ENCODE measurements at regions not wholly inside any gene's neighbourhood (a gene's known extent, or its start where the extent isn't known, plus 50 kb on each side); places are given as distances from the start of the nearest gene placed in this dataset.

GRCh38 chr5:12679731-12680130, 775.5 kb upstream of the CTNND2 start:
- Mint-ChIP-seq H3K27ac (no peak overlapping the region), H3K4me3 (no peak overlapping the region), H3K4me1 (no peaks in the 10 kb centered on the region), H3K9me3 (peaks cover 4% of the 10 kb centered on the region), H3K27me3 (ENCODE audit: insufficient read depth, low read depth) (no peaks in the 10 kb centered on the region), H3K36me3 (no peaks in the 10 kb centered on the region)
- H3K4me3 ChIP-seq = no peak overlapping the region
- no peak for TF ChIP-seq EZH2phosphoT487 (IDR thresholded peaks at IDR 0.05)
- no peak for TF ChIP-seq CTCF (IDR thresholded peaks at IDR 0.05)
- TF ChIP-seq EZH2 (IDR thresholded peaks at IDR 0.05) = no peak
- DNase-seq (ENCODE audit: low spot score) = no peak
- no peaks in the 10 kb centered on the region for H3K79me2 ChIP-seq (ENCODE audit: low read depth)
- H3K4me2 ChIP-seq = no peak overlapping the region
- no peaks in the 10 kb centered on the region for H3K36me3 ChIP-seq
- no peak overlapping the region for H2AFZ ChIP-seq (replicated peaks)
- H3K27me3 ChIP-seq = no peaks in the 10 kb centered on the region
- no peaks in the 10 kb centered on the region for H3F3A ChIP-seq (ENCODE audit: low read depth)
- no peaks in the 10 kb centered on the region for H4K20me1 ChIP-seq (ENCODE audit: low read depth)
- no peaks in the 10 kb centered on the region for H3K9me3 ChIP-seq (ENCODE audit: low read depth)
- H3K9ac ChIP-seq = no peak overlapping the region
- no peaks in the 10 kb centered on the region for H3K4me1 ChIP-seq
- H3K27ac ChIP-seq = no peak overlapping the region

- H3K4me1 Mint-ChIP-seq = no peaks in the 10 kb centered on the region
- Histone ChIP-seq H2AFZ (replicated peaks) (no peak overlapping the region), H3K9ac (no peak overlapping the region), H4K20me1 (ENCODE audit: low read depth) (no peaks in the 10 kb centered on the region), H3K79me2 (ENCODE audit: low read depth) (no peaks in the 10 kb centered on the region), H3K27ac (no peak overlapping the region), H3K4me2 (no peak overlapping the region), H3K27me3 (no peaks in the 10 kb centered on the region), H3F3A (ENCODE audit: low read depth) (no peaks in the 10 kb centered on the region), H3K36me3 (no peaks in the 10 kb centered on the region), H3K4me1 (no peaks in the 10 kb centered on the region), H3K9me3 (ENCODE audit: low read depth) (no peaks in the 10 kb centered on the region), H3K4me3 (no peak overlapping the region)
- TF ChIP-seq CTCF (IDR thresholded peaks at IDR 0.05) (no peak), EZH2 (IDR thresholded peaks at IDR 0.05) (no peak), EZH2phosphoT487 (IDR thresholded peaks at IDR 0.05) (no peak)
- DNase-seq (ENCODE audit: low spot score) = no peak
- H3K9me3 Mint-ChIP-seq = peaks cover 4% of the 10 kb centered on the region
- H3K27me3 Mint-ChIP-seq (ENCODE audit: insufficient read depth, low read depth) = no peaks in the 10 kb centered on the region
- no peak overlapping the region for H3K4me3 Mint-ChIP-seq
- no peaks in the 10 kb centered on the region for H3K36me3 Mint-ChIP-seq
- no peak overlapping the region for H3K27ac Mint-ChIP-seq
Measured at GRCh38 chr5:12675959-12676358, 771.7 kb upstream of the CTNND2 start.

GRCh38 chr5:12672141-12672540, 767.9 kb upstream of the CTNND2 start:
- H4K20me1 ChIP-seq (ENCODE audit: low read depth) = no peaks in the 10 kb centered on the region
- no peak overlapping the region for H3K27ac ChIP-seq
- DNase-seq (ENCODE audit: low spot score) = no peak
- peaks cover 7% of the 10 kb centered on the region for H3K4me1 ChIP-seq
- H3K4me3 ChIP-seq = no peak overlapping the region
- TF ChIP-seq EZH2 (IDR thresholded peaks at IDR 0.05) = no peak
- TF ChIP-seq EZH2phosphoT487 (IDR thresholded peaks at IDR 0.05) = no peak
- no peak for TF ChIP-seq CTCF (IDR thresholded peaks at IDR 0.05)
- no peaks in the 10 kb centered on the region for H3K36me3 ChIP-seq
- no peaks in the 10 kb centered on the region for H3F3A ChIP-seq (ENCODE audit: low read depth)
- peaks cover 16% of the 10 kb centered on the region for H3K27me3 ChIP-seq
- Mint-ChIP-seq H3K4me1 (no peaks in the 10 kb centered on the region), H3K36me3 (no peaks in the 10 kb centered on the region), H3K4me3 (no peak overlapping the region), H3K9me3 (peaks cover 8% of the 10 kb centered on the region), H3K27me3 (ENCODE audit: insufficient read depth, low read depth) (peaks cover 3% of the 10 kb centered on the region), H3K27ac (no peak overlapping the region)
- H3K9me3 ChIP-seq (ENCODE audit: low read depth) = no peaks in the 10 kb centered on the region
- no peak overlapping the region for H3K9ac ChIP-seq
- no peaks in the 10 kb centered on the region for H3K79me2 ChIP-seq (ENCODE audit: low read depth)
- H2AFZ ChIP-seq (replicated peaks) = no peak overlapping the region
- H3K4me2 ChIP-seq = no peak overlapping the region
